IPS-18a (cell line): ENCODE measurements at regions not wholly inside any gene's neighbourhood (a gene's known extent, or its start where the extent isn't known, plus 50 kb on each side); places are given as distances from the start of the nearest gene placed in this dataset.

Source experiments
- H3K27ac ChIP-seq: one replicate; pipeline ENCODE4 v1.5.1; 2013; ENCODE audit warnings: low read length
- H3K27me3 ChIP-seq: one replicate; pipeline ENCODE4 v1.6.1; 2013; ENCODE audit warnings: mild to moderate bottlenecking, low read length; ENCODE audit not compliant: control insufficient read depth, insufficient read depth
- H3K36me3 ChIP-seq: one replicate; pipeline ENCODE4 v1.6.1; 2013; ENCODE audit warnings: low read depth, low read length; ENCODE audit not compliant: control insufficient read depth
- H3K4me1 ChIP-seq: one replicate; pipeline ENCODE4 v1.6.1; 2013; ENCODE audit warnings: low read depth, low read length; ENCODE audit not compliant: control insufficient read depth
- H3K4me3 ChIP-seq: one replicate; pipeline ENCODE4 v1.5.1; 2013; ENCODE audit warnings: low read length
- H3K9ac ChIP-seq: one replicate; pipeline ENCODE4 v1.6.1; 2013; ENCODE audit warnings: mild to moderate bottlenecking, low read length, moderate library complexity
- H3K9me3 ChIP-seq: one replicate; pipeline ENCODE4 v1.6.1; 2013; ENCODE audit warnings: low read depth, low read length; ENCODE audit not compliant: control insufficient read depth

- no peak overlapping the region for H3K9ac ChIP-seq
- H3K27ac ChIP-seq: no peak overlapping the region
- no peak overlapping the region for H3K4me3 ChIP-seq
- H3K9me3 ChIP-seq: no peaks in the 10 kb centered on the region
- H3K4me1 ChIP-seq: peaks cover 2% of the 10 kb centered on the region
- no peaks in the 10 kb centered on the region for H3K36me3 ChIP-seq
- H3K27me3 ChIP-seq: no peaks in the 10 kb centered on the region
These were observed 97.6 kb upstream of the B3GAT1 start for GRCh38 chr11:134509381-134510232.

GRCh38 chr11:134508219-134508990 lies 96.4 kb upstream of the B3GAT1 start:
- H3K4me1 ChIP-seq: peaks cover 14% of the 10 kb centered on the region
- no peaks in the 10 kb centered on the region for H3K9me3 ChIP-seq
- H3K27ac ChIP-seq: no peak overlapping the region

DNA sequence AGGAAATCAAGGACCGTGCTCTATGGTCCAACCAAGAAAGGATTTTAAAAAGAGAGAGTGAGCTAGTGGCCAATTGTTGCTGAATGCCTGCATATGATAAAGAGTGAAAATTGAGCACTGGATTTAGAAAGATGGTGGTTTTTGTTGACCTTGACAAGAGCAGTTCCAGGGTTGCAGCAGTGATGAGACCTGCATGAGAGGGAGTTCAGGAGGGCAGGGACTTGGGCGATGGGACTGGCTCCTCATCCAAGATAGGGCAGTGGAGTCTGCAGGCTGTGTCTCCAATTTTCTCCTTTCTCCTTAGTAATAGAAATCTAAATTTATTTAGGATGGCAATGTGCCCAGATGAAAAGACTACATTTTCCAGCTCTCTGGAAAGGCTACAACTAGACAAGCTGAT lies 94.0 kb upstream of the B3GAT1 start:
- no peak overlapping the region for H3K9ac ChIP-seq
- H3K27ac ChIP-seq: no peak overlapping the region
- no peaks in the 10 kb centered on the region for H3K9me3 ChIP-seq
- peaks cover 28% of the 10 kb centered on the region for H3K4me1 ChIP-seq
- no peaks in the 10 kb centered on the region for H3K27me3 ChIP-seq
- H3K4me3 ChIP-seq: no peak overlapping the region
- no peaks in the 10 kb centered on the region for H3K36me3 ChIP-seq

More at GRCh38 chr11:134508219-134508990, 96.4 kb upstream of the B3GAT1 start:
- no peak overlapping the region for H3K9ac ChIP-seq
- no peaks in the 10 kb centered on the region for H3K27me3 ChIP-seq
- no peak overlapping the region for H3K4me3 ChIP-seq
- no peaks in the 10 kb centered on the region for H3K36me3 ChIP-seq

- H3K27ac ChIP-seq: no peak overlapping the region
- H3K36me3 ChIP-seq: no peaks in the 10 kb centered on the region
- H3K27me3 ChIP-seq: no peaks in the 10 kb centered on the region
- no peaks in the 10 kb centered on the region for H3K9me3 ChIP-seq
- H3K4me3 ChIP-seq: no peak overlapping the region
- H3K4me1 ChIP-seq: peaks cover 28% of the 10 kb centered on the region
- no peak overlapping the region for H3K9ac ChIP-seq
These were observed 93.1 kb upstream of the B3GAT1 start for GRCh38 chr11:134505125-134505524.

- no peaks in the 10 kb centered on the region for H3K36me3 ChIP-seq
- peaks cover 28% of the 10 kb centered on the region for H3K4me1 ChIP-seq
- no peaks in the 10 kb centered on the region for H3K9me3 ChIP-seq
- no peak overlapping the region for H3K4me3 ChIP-seq
- no peak overlapping the region for H3K9ac ChIP-seq
- H3K27me3 ChIP-seq: no peaks in the 10 kb centered on the region
- no peak overlapping the region for H3K27ac ChIP-seq
These were observed 92.3 kb upstream of the B3GAT1 start for GRCh38 chr11:134504146-134504905.

DNA sequence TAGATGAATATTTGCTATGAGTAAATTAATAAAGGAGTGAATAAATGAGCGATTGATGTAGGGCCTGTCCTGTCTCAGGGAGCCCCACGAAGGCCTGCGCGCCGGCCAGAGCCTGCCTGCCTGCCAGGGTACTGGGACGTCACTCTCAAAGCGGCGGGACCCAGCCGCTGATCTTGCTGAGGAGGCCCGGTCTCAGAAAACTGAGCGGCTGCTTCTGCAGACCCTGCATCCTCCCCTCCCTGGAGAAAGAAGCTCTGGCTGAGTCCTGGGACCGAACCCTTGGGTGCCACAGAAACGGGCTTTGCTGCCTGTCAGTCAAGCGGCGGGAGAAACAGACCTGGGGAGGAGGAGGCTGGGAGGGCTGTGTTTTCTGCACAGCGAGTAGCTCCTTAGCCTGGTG lies 91.6 kb upstream of the B3GAT1 start:
- no peak overlapping the region for H3K4me3 ChIP-seq
- H3K27me3 ChIP-seq: no peaks in the 10 kb centered on the region
- H3K9ac ChIP-seq: no peak overlapping the region
- peaks cover 28% of the 10 kb centered on the region for H3K4me1 ChIP-seq
- no peaks in the 10 kb centered on the region for H3K36me3 ChIP-seq
- no peaks in the 10 kb centered on the region for H3K9me3 ChIP-seq
- H3K27ac ChIP-seq: no peak overlapping the region

- H3K4me3 ChIP-seq: no peak overlapping the region
- H3K9me3 ChIP-seq: no peaks in the 10 kb centered on the region
- H3K27me3 ChIP-seq: no peaks in the 10 kb centered on the region
- H3K9ac ChIP-seq: no peak overlapping the region
- no peaks in the 10 kb centered on the region for H3K36me3 ChIP-seq
- H3K27ac ChIP-seq: no peak overlapping the region
- peaks cover 28% of the 10 kb centered on the region for H3K4me1 ChIP-seq
These were observed 91.1 kb upstream of the B3GAT1 start for GRCh38 chr11:134503100-134503499.

DNA sequence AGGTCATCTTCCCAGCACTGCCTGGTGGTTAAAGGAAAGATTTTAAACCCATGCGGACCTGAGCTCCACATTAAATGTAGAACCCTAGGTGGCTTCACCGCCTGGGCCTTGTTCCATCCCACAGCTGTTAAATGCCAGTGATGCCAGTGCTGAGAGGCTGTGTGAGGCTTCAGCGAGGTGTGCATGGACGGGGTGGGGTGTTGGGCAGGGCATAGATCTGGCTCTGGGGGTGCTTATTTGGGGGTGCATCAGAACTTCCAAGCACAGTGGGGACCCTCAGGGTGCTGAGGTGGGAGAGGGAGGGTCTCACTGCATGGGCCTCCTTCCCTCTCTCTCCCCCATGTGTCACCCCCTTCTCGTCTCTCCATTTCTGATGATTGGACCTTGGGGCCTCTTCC lies 90.1 kb upstream of the B3GAT1 start:
- no peak overlapping the region for H3K9ac ChIP-seq
- H3K27ac ChIP-seq: no peak overlapping the region
- H3K9me3 ChIP-seq: no peaks in the 10 kb centered on the region
- no peaks in the 10 kb centered on the region for H3K27me3 ChIP-seq
- peaks cover 28% of the 10 kb centered on the region for H3K4me1 ChIP-seq
- no peaks in the 10 kb centered on the region for H3K36me3 ChIP-seq
- H3K4me3 ChIP-seq: no peak overlapping the region

- Histone ChIP-seq H3K9ac (no peak overlapping the region), H3K4me1 (peaks cover 28% of the 10 kb centered on the region), H3K4me3 (no peak overlapping the region)
These were observed 89.5 kb upstream of the B3GAT1 start for GRCh38 chr11:134501406-134502152.

DNA sequence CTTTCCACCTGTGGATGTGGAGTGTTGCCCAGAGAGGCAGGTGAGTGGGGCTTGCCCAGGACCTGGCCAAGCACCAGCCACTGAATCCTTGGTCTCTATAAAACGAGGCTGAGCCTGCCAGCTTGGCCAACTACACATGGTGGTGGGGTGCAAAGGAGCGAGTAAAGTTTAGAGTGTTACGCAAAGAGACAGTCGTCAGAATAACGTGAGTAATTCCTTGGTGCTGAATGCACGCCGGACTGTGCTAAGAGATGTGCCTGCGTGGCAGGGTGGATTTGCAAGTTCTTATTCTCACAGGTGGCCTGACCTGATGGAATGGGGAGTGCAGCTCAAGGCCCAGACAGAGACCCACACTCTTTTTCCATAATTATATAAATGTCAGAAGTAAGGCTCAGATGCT lies 88.6 kb upstream of the B3GAT1 start:
- H3K9me3 ChIP-seq: no peaks in the 10 kb centered on the region
- H3K9ac ChIP-seq: no peak overlapping the region
- no peak overlapping the region for H3K27ac ChIP-seq
- H3K4me1 ChIP-seq: peaks cover 28% of the 10 kb centered on the region
- H3K4me3 ChIP-seq: no peak overlapping the region
- no peaks in the 10 kb centered on the region for H3K36me3 ChIP-seq
- no peaks in the 10 kb centered on the region for H3K27me3 ChIP-seq

More at GRCh38 chr11:134501406-134502152, 89.5 kb upstream of the B3GAT1 start:
- no peaks in the 10 kb centered on the region for H3K27me3 ChIP-seq
- no peak overlapping the region for H3K27ac ChIP-seq
- H3K36me3 ChIP-seq: no peaks in the 10 kb centered on the region
- H3K9me3 ChIP-seq: no peaks in the 10 kb centered on the region

DNA sequence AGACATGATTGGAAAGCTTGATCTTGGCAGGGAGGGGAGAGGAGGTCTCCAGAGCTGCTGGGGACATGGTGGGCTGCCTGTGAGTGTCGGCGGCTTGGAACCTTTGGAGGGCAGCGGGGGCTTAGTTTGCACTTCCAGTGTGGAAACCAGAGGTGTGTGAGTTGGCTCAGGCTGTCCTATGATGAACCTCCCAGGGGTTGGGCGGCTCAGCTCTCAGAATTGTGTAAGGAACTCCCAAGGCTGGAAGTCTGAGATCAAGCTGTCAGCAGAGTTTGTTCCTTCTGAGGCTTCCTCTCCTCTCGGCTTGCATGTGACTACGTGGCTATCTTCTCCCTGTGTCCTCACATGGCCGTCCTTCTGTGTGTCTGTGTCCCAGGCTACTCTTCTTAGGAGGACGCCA lies 87.9 kb upstream of the B3GAT1 start:
- H3K9ac ChIP-seq: no peak overlapping the region
- H3K4me3 ChIP-seq: no peak overlapping the region
- no peaks in the 10 kb centered on the region for H3K27me3 ChIP-seq
- H3K27ac ChIP-seq: no peak overlapping the region
- no peaks in the 10 kb centered on the region for H3K9me3 ChIP-seq
- peaks cover 28% of the 10 kb centered on the region for H3K4me1 ChIP-seq
- no peaks in the 10 kb centered on the region for H3K36me3 ChIP-seq
